HepG2 (cell line): ENCODE measurements at regions not wholly inside any gene's neighbourhood (a gene's known extent, or its start where the extent isn't known, plus 50 kb on each side); places are given as distances from the start of the nearest gene placed in this dataset.

Source experiments
- CEBPZ ChIP-seq: IDR thresholded peaks from 2 replicates; pipeline ENCODE4 v1.6.1; 2012; ENCODE audit warnings: low read length, improper control_type of control experiment
- ZNF3 ChIP-seq: IDR thresholded peaks from 2 replicates; pipeline ENCODE4 v1.7.0; 2017; ENCODE audit warnings: inconsistent platforms

- TF ChIP-seq CEBPZ, result no peak
- no peak for TF ChIP-seq ZNF3 (CRISPR knock-in tag)
Observed at GRCh38 chr4:41339812-41340809, 83.4 kb downstream of the UCHL1 start.
